CD14-positive monocyte (primary cell): ENCODE measurements at regions not wholly inside any gene's neighbourhood (a gene's known extent, or its start where the extent isn't known, plus 50 kb on each side); places are given as distances from the start of the nearest gene placed in this dataset.

Experiments used
- DNase-seq, 3 donors: peaks; one replicate each; pipeline ENCODE4 v3.0.0-alpha.2; 2011 to 2022
- H2AFZ ChIP-seq: 2 replicates; pipeline ENCODE4 v1.6.0; 2012; ENCODE audit warnings: mild to moderate bottlenecking, low read depth, low read length, inconsistent platforms; ENCODE audit not compliant: insufficient read depth, poor library complexity, severe bottlenecking
- H3K27ac ChIP-seq, 2 donors: 1 replicate in 1 of 2; 2 replicates in 1 of 2; pipeline ENCODE4 v1.5.1; 2012 to 2013; ENCODE audit warnings: low read length in 2 of 2, control low read depth in 1 of 2, inconsistent platforms in 1 of 2, low read depth in 1 of 2, mild to moderate bottlenecking in 1 of 2
- H3K27me3 ChIP-seq, 2 donors: one replicate each; pipeline versions ENCODE4 v1.6.0 to v1.6.1; 2011 to 2013; ENCODE audit warnings: low read length in 2 of 2; ENCODE audit not compliant: control insufficient read depth in 2 of 2, insufficient read depth in 2 of 2
- H3K36me3 ChIP-seq, 2 donors: replicated peaks in 1 of 2; 1 replicate in 1 of 2; 2 replicates in 1 of 2; pipeline versions ENCODE4 v1.5.1 to v1.6.1; 2012 to 2013; ENCODE audit warnings: low read length in 2 of 2, control low read depth in 1 of 2, inconsistent platforms in 1 of 2, mild to moderate bottlenecking in 1 of 2; ENCODE audit not compliant: insufficient read depth in 2 of 2, control insufficient read depth in 1 of 2
- H3K4me1 ChIP-seq, 2 donors: 1 replicate in 1 of 2; 2 replicates in 1 of 2; pipeline versions ENCODE4 v1.5.1 to v1.6.1; 2012 to 2013; ENCODE audit warnings: low read length in 2 of 2, control low read depth in 1 of 2, inconsistent platforms in 1 of 2, mild to moderate bottlenecking in 1 of 2, moderate library complexity in 1 of 2; ENCODE audit not compliant: insufficient read depth in 2 of 2, control insufficient read depth in 1 of 2
- H3K4me2 ChIP-seq: replicated peaks from 2 replicates; pipeline ENCODE3; 2012; ENCODE audit warnings: low read length, moderate library complexity, mild to moderate bottlenecking; ENCODE audit not compliant: poor library complexity, severe bottlenecking; ENCODE audit errors: extremely low read depth
- H3K4me3 ChIP-seq, 3 experiments: fragments of 200-600 bp in 1 of 3; sonication (generic) in 1 of 3; replicated peaks in 1 of 3; 1 replicate in 2 of 3; 2 replicates in 1 of 3; pipeline ENCODE4 v1.5.1; 2011 to 2013; ENCODE audit warnings: low read length in 3 of 3, mild to moderate bottlenecking in 3 of 3, control low read depth in 2 of 3, low read depth in 2 of 3, inconsistent platforms in 1 of 3, moderate library complexity in 1 of 3
- H3K79me2 ChIP-seq: 2 replicates; pipeline ENCODE4 v1.6.0; 2012; ENCODE audit warnings: mild to moderate bottlenecking, control low read depth, inconsistent platforms, low read length, moderate library complexity; ENCODE audit not compliant: insufficient read depth
- H3K9ac ChIP-seq: 2 replicates; pipeline ENCODE4 v1.6.0; 2017; ENCODE audit warnings: low read length, mild to moderate bottlenecking; ENCODE audit not compliant: insufficient read depth, poor library complexity, severe bottlenecking
- H3K9me3 ChIP-seq, 2 donors: replicated peaks in 1 of 2; 1 replicate in 1 of 2; 2 replicates in 1 of 2; pipeline versions ENCODE4 v1.5.1 to v1.6.1; 2012 to 2013; ENCODE audit warnings: low read length in 2 of 2, control low read depth in 1 of 2; ENCODE audit not compliant: control insufficient read depth in 1 of 2, insufficient read depth in 1 of 2
- H4K20me1 ChIP-seq: 2 replicates; pipeline ENCODE4 v1.6.0; 2012; ENCODE audit warnings: mild to moderate bottlenecking, low read length, control low read depth, moderate library complexity; ENCODE audit not compliant: insufficient read depth
- H3K27ac Mint-ChIP-seq, 7 donors: one replicate each; pipeline ENCODE4 v1.8.0; 2020; ENCODE audit warnings: mild to moderate bottlenecking in 7 of 7, mixed read lengths in 7 of 7, moderate library complexity in 6 of 7, inconsistent platforms in 2 of 7
- H3K27me3 Mint-ChIP-seq, 3 donors: one replicate each; pipeline ENCODE4 v1.8.0; 2021 to 2022; ENCODE audit warnings: low read depth in 3 of 3, mild to moderate bottlenecking in 3 of 3, mixed read lengths in 3 of 3, moderate library complexity in 3 of 3, inconsistent platforms in 1 of 3
- H3K36me3 Mint-ChIP-seq, 2 donors: one replicate each; pipeline ENCODE4 v1.8.0; 2020; ENCODE audit warnings: mixed read lengths in 2 of 2, inconsistent platforms in 1 of 2, mild to moderate bottlenecking in 1 of 2
- H3K4me1 Mint-ChIP-seq: one replicate; pipeline ENCODE4 v1.8.0; 2020; ENCODE audit warnings: mild to moderate bottlenecking, mixed read lengths
- H3K4me3 Mint-ChIP-seq, 2 donors: one replicate each; pipeline ENCODE4 v1.8.0; 2020; ENCODE audit warnings: mild to moderate bottlenecking in 2 of 2, mixed read lengths in 2 of 2, moderate library complexity in 1 of 2
- H3K9me3 Mint-ChIP-seq, 7 donors: one replicate each; pipeline ENCODE4 v1.8.0; 2020 to 2022; ENCODE audit warnings: mixed read lengths in 7 of 7, mild to moderate bottlenecking in 6 of 7, moderate library complexity in 6 of 7, inconsistent platforms in 2 of 7
- WGBS: methylation state at CpG from one replicate; pipeline ENCODE4 v1.1.5; 2013; ENCODE audit warnings: missing lambda C conversion rate; ENCODE audit not compliant: insufficient coverage; 5-methylcytosine and 5-hydroxymethylcytosine counted together
- intact Hi-C, 2 donors: fragments of 100-400 bp; cut with micrococcal nuclease; formaldehyde crosslinking; loops; one replicate each; pipeline versions ENCODE4 v1.15.0 to v1.15.1; 2023
- TF ChIP-seq, protein P1 (sequence below): fragments of 200-600 bp; IDR thresholded peaks from one replicate; pipeline ENCODE4 v1.8.0; 2022; ENCODE audit warnings: antibody characterized with exemption, mild to moderate bottlenecking

DNA sequence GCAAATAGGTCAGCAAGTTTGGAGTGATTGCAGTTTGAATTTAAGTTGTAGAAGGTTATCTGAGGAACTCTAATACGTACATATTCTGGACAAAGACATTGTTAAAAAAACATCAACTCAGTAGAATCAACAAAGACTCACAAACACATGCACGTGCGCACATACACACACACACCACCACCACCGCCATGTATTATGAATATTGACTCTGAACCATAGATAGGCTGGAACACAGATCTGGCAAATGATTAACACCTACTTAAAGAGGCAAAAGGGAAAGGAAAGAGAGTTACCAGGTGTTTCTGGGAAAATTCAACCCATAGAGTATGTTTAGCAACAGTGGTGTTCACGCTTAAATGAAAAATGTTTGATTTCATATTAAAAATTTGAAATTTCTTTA, 334.2 kb upstream of the ALCAM start:
- Histone ChIP-seq H3K27me3 (no peaks in the 10 kb centered on the region), H2AFZ (no peak overlapping the region), H3K27ac (no peak overlapping the region), H3K79me2 (no peaks in the 10 kb centered on the region), H3K9ac (no peak overlapping the region), H3K4me1 (no peaks in the 10 kb centered on the region), H3K4me2 (no peak overlapping the region), H3K4me3 (no peak overlapping the region), H4K20me1 (no peaks in the 10 kb centered on the region), H3K36me3 (no peaks in the 10 kb centered on the region), H3K9me3 (peaks cover 0 to 7% of the 10 kb centered on the region in 2 donors)
- no peaks in the 10 kb centered on the region for H3K36me3 Mint-ChIP-seq
- H3K27ac Mint-ChIP-seq = no peak overlapping the region
- H3K9me3 Mint-ChIP-seq = peaks cover 0 to 7% (median 0%) of the 10 kb centered on the region in 7 donors
- no CpG with 5 or more reads among the region's 5 CpGs for WGBS
- H3K4me3 Mint-ChIP-seq = no peak overlapping the region
- no peak for DNase-seq
- intact Hi-C loops = no loop called here
- TF ChIP-seq, protein P1, sequence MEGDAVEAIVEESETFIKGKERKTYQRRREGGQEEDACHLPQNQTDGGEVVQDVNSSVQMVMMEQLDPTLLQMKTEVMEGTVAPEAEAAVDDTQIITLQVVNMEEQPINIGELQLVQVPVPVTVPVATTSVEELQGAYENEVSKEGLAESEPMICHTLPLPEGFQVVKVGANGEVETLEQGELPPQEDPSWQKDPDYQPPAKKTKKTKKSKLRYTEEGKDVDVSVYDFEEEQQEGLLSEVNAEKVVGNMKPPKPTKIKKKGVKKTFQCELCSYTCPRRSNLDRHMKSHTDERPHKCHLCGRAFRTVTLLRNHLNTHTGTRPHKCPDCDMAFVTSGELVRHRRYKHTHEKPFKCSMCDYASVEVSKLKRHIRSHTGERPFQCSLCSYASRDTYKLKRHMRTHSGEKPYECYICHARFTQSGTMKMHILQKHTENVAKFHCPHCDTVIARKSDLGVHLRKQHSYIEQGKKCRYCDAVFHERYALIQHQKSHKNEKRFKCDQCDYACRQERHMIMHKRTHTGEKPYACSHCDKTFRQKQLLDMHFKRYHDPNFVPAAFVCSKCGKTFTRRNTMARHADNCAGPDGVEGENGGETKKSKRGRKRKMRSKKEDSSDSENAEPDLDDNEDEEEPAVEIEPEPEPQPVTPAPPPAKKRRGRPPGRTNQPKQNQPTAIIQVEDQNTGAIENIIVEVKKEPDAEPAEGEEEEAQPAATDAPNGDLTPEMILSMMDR = no peak
- H3K4me1 Mint-ChIP-seq = no peaks in the 10 kb centered on the region
- no peaks in the 10 kb centered on the region for H3K27me3 Mint-ChIP-seq

DNA sequence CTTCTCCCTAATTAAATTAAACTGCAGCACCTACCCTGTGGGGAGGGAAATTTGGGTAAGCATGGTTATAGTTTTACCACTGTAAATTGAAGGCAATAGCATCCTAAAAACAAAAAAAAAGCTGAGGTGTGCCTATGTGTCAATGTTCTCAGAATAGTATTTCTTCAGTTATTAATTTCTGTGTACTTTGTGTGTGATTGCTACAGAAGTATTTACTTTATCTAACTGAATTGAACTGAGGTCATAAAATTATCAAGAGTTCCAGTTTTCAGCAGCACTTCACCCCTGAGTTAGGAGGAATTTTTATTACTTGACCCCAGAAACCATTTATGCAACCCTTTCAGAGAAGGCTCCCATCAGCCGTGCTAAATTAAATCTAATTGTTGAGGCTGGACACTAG, 333.6 kb upstream of the ALCAM start:
- Mint-ChIP-seq H3K36me3 (no peaks in the 10 kb centered on the region), H3K4me1 (no peaks in the 10 kb centered on the region), H3K27me3 (no peaks in the 10 kb centered on the region), H3K4me3 (no peak overlapping the region), H3K9me3 (peaks cover 0 to 6% (median 0%) of the 10 kb centered on the region in 7 donors), H3K27ac (no peak overlapping the region)
- peaks cover 0 to 7% of the 10 kb centered on the region in 2 donors for H3K9me3 ChIP-seq
- intact Hi-C loops = no loop called here
- H2AFZ ChIP-seq = no peak overlapping the region
- H3K4me1 ChIP-seq = no peaks in the 10 kb centered on the region
- H4K20me1 ChIP-seq = no peaks in the 10 kb centered on the region
- no peaks in the 10 kb centered on the region for H3K27me3 ChIP-seq
- no peak for DNase-seq
- no peak overlapping the region for H3K4me3 ChIP-seq
- no peak overlapping the region for H3K27ac ChIP-seq
- no CpG with 5 or more reads among the region's 1 CpG for WGBS
- no peaks in the 10 kb centered on the region for H3K36me3 ChIP-seq
- TF ChIP-seq, protein P1 = no peak
- no peak overlapping the region for H3K9ac ChIP-seq
- H3K4me2 ChIP-seq = no peak overlapping the region
- no peaks in the 10 kb centered on the region for H3K79me2 ChIP-seq
